HuH-7.5 (cell line): ENCODE measurements at regions not wholly inside any gene's neighbourhood (a gene's known extent, or its start where the extent isn't known, plus 50 kb on each side); places are given as distances from the start of the nearest gene placed in this dataset.

Experiments
- DNase-seq: peaks from one replicate; pipeline ENCODE4 v3.0.0; 2011; ENCODE audit warnings: low spot score

GRCh38 chr1:218823291-218823900 lies 350.3 kb upstream of the LYPLAL1 start:
- DNase-seq = no peak

- DNase-seq = no peak
Measured at GRCh38 chr1:218827486-218827885, 346.2 kb upstream of the LYPLAL1 start.

GRCh38 chr1:218828125-218828650 lies 345.5 kb upstream of the LYPLAL1 start:
- DNase-seq = no peak

GRCh38 chr1:218829097-218829496 lies 344.6 kb upstream of the LYPLAL1 start:
- DNase-seq = no peak

GRCh38 chr1:218835609-218836008 lies 338.1 kb upstream of the LYPLAL1 start:
- DNase-seq = no peak

- DNase-seq = no peak
Measured at GRCh38 chr1:218836264-218836663, 337.4 kb upstream of the LYPLAL1 start.

- DNase-seq = no peak
Measured at GRCh38 chr1:218837051-218837450, 336.6 kb upstream of the LYPLAL1 start.

GRCh38 chr1:218845589-218845988 lies 328.1 kb upstream of the LYPLAL1 start:
- no peak for DNase-seq

- DNase-seq = no peak
Measured at GRCh38 chr1:218846181-218846580, 327.5 kb upstream of the LYPLAL1 start.

- no peak for DNase-seq
Measured at GRCh38 chr1:218847089-218847768, 326.4 kb upstream of the LYPLAL1 start.

GRCh38 chr1:218848009-218848408 lies 325.7 kb upstream of the LYPLAL1 start:
- DNase-seq = no peak

- DNase-seq = no peak
Measured at GRCh38 chr1:218850367-218850766, 323.3 kb upstream of the LYPLAL1 start.

GRCh38 chr1:218851586-218851985 lies 322.1 kb upstream of the LYPLAL1 start:
- no peak for DNase-seq

- no peak for DNase-seq
Measured at GRCh38 chr1:218852527-218852926, 321.2 kb upstream of the LYPLAL1 start.

- DNase-seq = no peak
Measured at GRCh38 chr1:218863987-218864386, 309.7 kb upstream of the LYPLAL1 start.

GRCh38 chr1:218865591-218865990 lies 308.1 kb upstream of the LYPLAL1 start:
- no peak for DNase-seq

- no peak for DNase-seq
Measured at GRCh38 chr1:218866507-218866906, 307.2 kb upstream of the LYPLAL1 start.

GRCh38 chr1:218867066-218867465 lies 306.6 kb upstream of the LYPLAL1 start:
- DNase-seq = no peak

- DNase-seq = no peak
Measured at GRCh38 chr1:218867941-218868626, 305.6 kb upstream of the LYPLAL1 start.

- DNase-seq = no peak
Measured at GRCh38 chr1:218869276-218869675, 304.4 kb upstream of the LYPLAL1 start.

- DNase-seq = no peak
Measured at GRCh38 chr1:218872026-218872425, 301.7 kb upstream of the LYPLAL1 start.

- DNase-seq = no peak
Measured at GRCh38 chr1:218872928-218873327, 300.8 kb upstream of the LYPLAL1 start.

- no peak for DNase-seq
Measured at GRCh38 chr1:218874313-218874712, 299.4 kb upstream of the LYPLAL1 start.
